ENCODE measurements at regions not wholly inside any gene's neighbourhood (a gene's known extent, or its start where the extent isn't known, plus 50 kb on each side); places are given as distances from the start of the nearest gene placed in this dataset.

DNA sequence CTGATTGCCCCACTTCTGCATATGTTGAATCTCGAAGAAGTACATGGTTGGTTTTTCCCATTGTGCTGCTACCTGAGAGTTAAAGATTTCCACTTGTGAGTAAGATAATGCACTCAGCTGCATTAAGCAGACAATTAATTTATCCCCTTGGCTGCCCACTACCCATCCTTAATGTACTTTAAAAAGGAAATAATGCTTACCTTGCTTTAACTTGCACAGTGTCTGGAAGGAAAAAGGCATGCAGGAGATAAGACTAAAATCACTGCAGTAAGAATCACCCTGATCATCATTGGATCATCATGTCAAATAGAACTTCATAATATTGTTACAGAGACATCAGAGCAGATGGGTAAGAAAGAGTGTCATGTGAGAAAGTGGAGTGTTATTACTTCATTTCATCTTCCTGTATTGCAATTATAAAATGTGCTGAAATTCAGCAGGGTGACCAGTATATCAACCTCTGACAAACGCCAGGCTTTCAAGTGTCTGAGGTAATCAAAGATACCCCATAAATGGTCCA, 207.3 kb upstream of the PIK3C3 start:
- Histone ChIP-seq H2BK5ac (ENCODE audit: low read length) (no peak overlapping the region), H3K4me3 (ENCODE audit: low read length in 2 of 2) (no peak overlapping the region), H4K91ac (ENCODE audit: low read depth, low read length, poor library complexity) (no peak overlapping the region), H3K4ac (ENCODE audit: low read length) (no peak overlapping the region), H2AK5ac (ENCODE audit: low read depth, low read length) (no peak overlapping the region), H3K79me1 (ENCODE audit: low read depth, low read length) (no peaks in the 10 kb centered on the region), H3K9ac (ENCODE audit: low read depth, low read length, poor library complexity) (no peak overlapping the region), H3K23ac (ENCODE audit: low read depth, low read length, poor library complexity) (no peak overlapping the region), H3K27ac (replicated peaks; ENCODE audit: low read length) (no peak overlapping the region), H4K8ac (ENCODE audit: low read depth, low read length) (no peak overlapping the region), H2BK120ac (ENCODE audit: low read depth, low read length) (no peak overlapping the region), H2BK12ac (ENCODE audit: low read length) (no peak overlapping the region), H3K18ac (ENCODE audit: low read length) (no peak overlapping the region), H3K9me3 (replicated peaks in 1 of 2; ENCODE audit: control insufficient read depth in 2 of 2, insufficient read depth in 1 of 2, low read depth in 1 of 2, low read length in 2 of 2) (no peaks in the 10 kb centered on the region), H2AFZ (ENCODE audit: low read length) (no peak overlapping the region), H3K4me2 (ENCODE audit: insufficient read depth, low read length, poor library complexity, severe bottlenecking) (no peak overlapping the region), H3K27me3 (ENCODE audit: control insufficient read depth in 3 of 3, insufficient read depth in 3 of 3, low read depth in 1 of 3, low read length in 3 of 3) (no peaks in the 10 kb centered on the region), H3K36me3 (replicated peaks in 1 of 2; ENCODE audit: control insufficient read depth in 2 of 2, insufficient read depth in 2 of 2, low read length in 2 of 2) (no peaks in the 10 kb centered on the region), H3K14ac (ENCODE audit: low read length) (no peak overlapping the region), H3K4me1 (ENCODE audit: control insufficient read depth in 2 of 2, insufficient read depth in 1 of 2, low read depth in 1 of 2, low read length in 2 of 2) (peaks cover 2 to 10% of the 10 kb centered on the region in 2 donors), H2BK15ac (ENCODE audit: low read length) (no peak overlapping the region)
- DNase-seq (ENCODE audit: low spot score), result no peak
- no CpG with 5 or more reads among the region's 2 CpGs for WGBS, 2 donors (ENCODE audit: extremely low coverage in 2 of 2, insufficient read length in 2 of 2, insufficient replicate concordance in 1 of 2)

DNA sequence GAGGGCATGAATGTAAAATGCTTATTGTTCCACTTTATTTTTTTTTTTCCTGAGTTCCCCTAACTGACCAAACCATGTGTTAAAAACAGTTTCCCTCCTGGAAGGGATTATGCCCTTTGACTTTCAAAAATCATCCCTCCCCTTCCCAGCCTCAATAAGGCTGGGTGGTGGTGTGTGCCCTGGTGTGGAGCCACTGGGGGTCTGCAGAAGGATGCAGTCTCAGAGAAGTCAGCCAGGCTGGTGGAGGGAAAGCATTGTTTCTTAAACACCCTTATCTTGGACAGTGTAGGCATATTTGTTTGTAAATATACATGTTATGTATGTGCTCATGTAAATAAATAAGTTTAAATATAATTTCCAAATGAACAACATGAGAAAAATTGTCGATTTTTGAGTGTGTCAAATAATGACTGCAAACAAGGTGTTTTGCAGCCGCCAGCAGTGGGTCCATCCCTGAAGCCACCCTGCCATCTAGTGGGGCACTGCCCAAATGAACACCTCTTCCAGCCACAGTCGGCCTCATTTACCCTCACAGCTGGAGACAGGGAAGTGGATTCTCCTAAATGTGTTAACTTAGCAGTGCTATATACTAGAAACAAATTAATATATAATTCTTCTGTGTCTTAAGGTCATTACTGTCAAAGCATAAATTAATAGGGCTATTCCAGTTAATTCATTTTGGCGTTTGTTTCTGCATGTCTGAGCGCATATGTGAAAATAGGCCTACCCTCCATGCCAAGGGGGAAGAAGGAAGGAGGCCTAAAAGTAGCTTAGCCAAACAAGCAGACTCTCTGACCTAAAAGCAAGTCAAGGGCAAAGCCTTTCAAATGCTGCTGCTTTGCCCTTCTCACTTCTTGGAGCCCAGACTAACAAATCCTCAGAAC, 209.6 kb upstream of the PIK3C3 start:
- no peak overlapping the region for H4K91ac ChIP-seq (ENCODE audit: low read depth, low read length, poor library complexity)

GRCh38 chr18:41744421-41745030, 210.5 kb upstream of the PIK3C3 start:
- no peak for DNase-seq (ENCODE audit: low spot score)
- WGBS, 2 donors (ENCODE audit: extremely low coverage in 2 of 2, insufficient read length in 2 of 2, insufficient replicate concordance in 1 of 2), result no CpG with 5 or more reads among the region's 6 CpGs

More for the DNA sequence above, 209.6 kb upstream of the PIK3C3 start:
- no peak overlapping the region for H2AK5ac ChIP-seq (ENCODE audit: low read depth, low read length)
- H3K27me3 ChIP-seq (ENCODE audit: control insufficient read depth in 3 of 3, insufficient read depth in 3 of 3, low read depth in 1 of 3, low read length in 3 of 3), result no peaks in the 10 kb centered on the region
- H2BK120ac ChIP-seq (ENCODE audit: low read depth, low read length), result no peak overlapping the region
- H3K79me1 ChIP-seq (ENCODE audit: low read depth, low read length), result no peaks in the 10 kb centered on the region
- no peak overlapping the region for H3K9ac ChIP-seq (ENCODE audit: low read depth, low read length, poor library complexity)
- H3K4ac ChIP-seq (ENCODE audit: low read length), result no peak overlapping the region
- H2BK12ac ChIP-seq (ENCODE audit: low read length), result no peak overlapping the region
- H2BK15ac ChIP-seq (ENCODE audit: low read length), result no peak overlapping the region
- H3K9me3 ChIP-seq (replicated peaks in 1 of 2; ENCODE audit: control insufficient read depth in 2 of 2, insufficient read depth in 1 of 2, low read depth in 1 of 2, low read length in 2 of 2), result no peaks in the 10 kb centered on the region
- DNase-seq (ENCODE audit: low spot score), result peak; percentile 64
- no peak overlapping the region for H3K23ac ChIP-seq (ENCODE audit: low read depth, low read length, poor library complexity)
- peak overlapping the region; percentile 81 for H2AFZ ChIP-seq (ENCODE audit: low read length)
- no peak overlapping the region for H4K8ac ChIP-seq (ENCODE audit: low read depth, low read length)
- H3K14ac ChIP-seq (ENCODE audit: low read length), result no peak overlapping the region
- no CpG with 5 or more reads among the region's 5 CpGs for WGBS, 2 donors (ENCODE audit: extremely low coverage in 2 of 2, insufficient read length in 2 of 2, insufficient replicate concordance in 1 of 2)
- H3K27ac ChIP-seq (replicated peaks; ENCODE audit: low read length), result peak overlapping the region; percentile 68
- H3K4me1 ChIP-seq (ENCODE audit: control insufficient read depth in 2 of 2, insufficient read depth in 1 of 2, low read depth in 1 of 2, low read length in 2 of 2), result peaks cover 2 to 10% of the 10 kb centered on the region in 2 donors
- peak overlapping the region in 1 of 2 donors; percentile 30 for H3K4me3 ChIP-seq (ENCODE audit: low read length in 2 of 2)
- no peak overlapping the region for H3K4me2 ChIP-seq (ENCODE audit: insufficient read depth, low read length, poor library complexity, severe bottlenecking)
- H2BK5ac ChIP-seq (ENCODE audit: low read length), result no peak overlapping the region
- H3K18ac ChIP-seq (ENCODE audit: low read length), result no peak overlapping the region
- no peaks in the 10 kb centered on the region for H3K36me3 ChIP-seq (replicated peaks in 1 of 2; ENCODE audit: control insufficient read depth in 2 of 2, insufficient read depth in 2 of 2, low read length in 2 of 2)

DNA sequence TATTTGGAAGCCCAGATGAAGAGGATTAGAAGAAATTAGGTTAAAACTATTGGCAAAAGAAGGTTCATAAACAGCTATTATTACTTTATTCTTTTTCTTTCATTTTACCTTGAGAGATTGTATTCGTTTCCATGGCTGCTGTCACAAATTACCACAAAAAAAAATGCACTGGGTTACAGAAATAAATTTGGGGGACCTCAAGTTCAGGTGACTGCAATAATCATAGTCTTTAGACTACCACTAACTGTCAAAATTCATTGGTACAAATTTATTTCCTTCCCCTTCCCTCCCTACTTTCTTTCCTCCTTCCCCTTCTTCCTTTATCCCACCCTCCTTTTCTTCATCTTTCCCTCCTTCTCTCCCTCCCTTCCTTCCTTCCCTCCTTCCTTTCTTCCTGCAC, 217.8 kb upstream of the PIK3C3 start:
- Histone ChIP-seq H3K4me1 (ENCODE audit: control insufficient read depth in 2 of 2, insufficient read depth in 1 of 2, low read depth in 1 of 2, low read length in 2 of 2) (peaks cover 0 to 3% of the 10 kb centered on the region in 2 donors), H3K18ac (ENCODE audit: low read length) (no peak overlapping the region), H4K91ac (ENCODE audit: low read depth, low read length, poor library complexity) (no peak overlapping the region), H3K4me3 (ENCODE audit: low read length in 2 of 2) (no peak overlapping the region), H3K27ac (replicated peaks; ENCODE audit: low read length) (no peak overlapping the region), H3K79me1 (ENCODE audit: low read depth, low read length) (no peaks in the 10 kb centered on the region), H2BK15ac (ENCODE audit: low read length) (no peak overlapping the region), H3K4me2 (ENCODE audit: insufficient read depth, low read length, poor library complexity, severe bottlenecking) (no peak overlapping the region), H3K4ac (ENCODE audit: low read length) (no peak overlapping the region), H4K8ac (ENCODE audit: low read depth, low read length) (no peak overlapping the region), H3K14ac (ENCODE audit: low read length) (no peak overlapping the region), H2BK120ac (ENCODE audit: low read depth, low read length) (no peak overlapping the region), H2AK5ac (ENCODE audit: low read depth, low read length) (no peak overlapping the region), H3K27me3 (ENCODE audit: control insufficient read depth in 3 of 3, insufficient read depth in 3 of 3, low read depth in 1 of 3, low read length in 3 of 3) (no peaks in the 10 kb centered on the region), H2AFZ (ENCODE audit: low read length) (no peak overlapping the region), H3K23ac (ENCODE audit: low read depth, low read length, poor library complexity) (no peak overlapping the region), H2BK5ac (ENCODE audit: low read length) (no peak overlapping the region), H3K9me3 (replicated peaks in 1 of 2; ENCODE audit: control insufficient read depth in 2 of 2, insufficient read depth in 1 of 2, low read depth in 1 of 2, low read length in 2 of 2) (no peaks in the 10 kb centered on the region), H2BK12ac (ENCODE audit: low read length) (no peak overlapping the region), H3K9ac (ENCODE audit: low read depth, low read length, poor library complexity) (no peak overlapping the region), H3K36me3 (replicated peaks in 1 of 2; ENCODE audit: control insufficient read depth in 2 of 2, insufficient read depth in 2 of 2, low read length in 2 of 2) (no peaks in the 10 kb centered on the region)
- no peak for DNase-seq (ENCODE audit: low spot score)
- WGBS, 2 donors (ENCODE audit: extremely low coverage in 2 of 2, insufficient read length in 2 of 2, insufficient replicate concordance in 1 of 2), result no CpG with 5 or more reads among the region's 1 CpG

More at GRCh38 chr18:41744421-41745030, 210.5 kb upstream of the PIK3C3 start:
- Histone ChIP-seq H3K9ac (ENCODE audit: low read depth, low read length, poor library complexity) (no peak overlapping the region), H2BK15ac (ENCODE audit: low read length) (no peak overlapping the region), H3K79me1 (ENCODE audit: low read depth, low read length) (no peaks in the 10 kb centered on the region), H3K27me3 (ENCODE audit: control insufficient read depth in 3 of 3, insufficient read depth in 3 of 3, low read depth in 1 of 3, low read length in 3 of 3) (no peaks in the 10 kb centered on the region), H3K23ac (ENCODE audit: low read depth, low read length, poor library complexity) (no peak overlapping the region), H4K91ac (ENCODE audit: low read depth, low read length, poor library complexity) (no peak overlapping the region), H3K4me1 (ENCODE audit: control insufficient read depth in 2 of 2, insufficient read depth in 1 of 2, low read depth in 1 of 2, low read length in 2 of 2) (peaks cover 2 to 10% of the 10 kb centered on the region in 2 donors), H3K4me3 (ENCODE audit: low read length in 2 of 2) (peak overlapping the region in 1 of 2 donors; percentile 30), H2AFZ (ENCODE audit: low read length) (peak overlapping the region; percentile 81), H3K4me2 (ENCODE audit: insufficient read depth, low read length, poor library complexity, severe bottlenecking) (no peak overlapping the region), H2BK120ac (ENCODE audit: low read depth, low read length) (no peak overlapping the region), H3K18ac (ENCODE audit: low read length) (no peak overlapping the region), H3K9me3 (replicated peaks in 1 of 2; ENCODE audit: control insufficient read depth in 2 of 2, insufficient read depth in 1 of 2, low read depth in 1 of 2, low read length in 2 of 2) (no peaks in the 10 kb centered on the region), H3K36me3 (replicated peaks in 1 of 2; ENCODE audit: control insufficient read depth in 2 of 2, insufficient read depth in 2 of 2, low read length in 2 of 2) (no peaks in the 10 kb centered on the region), H4K8ac (ENCODE audit: low read depth, low read length) (no peak overlapping the region), H2AK5ac (ENCODE audit: low read depth, low read length) (no peak overlapping the region), H3K4ac (ENCODE audit: low read length) (no peak overlapping the region), H2BK12ac (ENCODE audit: low read length) (no peak overlapping the region), H2BK5ac (ENCODE audit: low read length) (no peak overlapping the region), H3K14ac (ENCODE audit: low read length) (no peak overlapping the region), H3K27ac (replicated peaks; ENCODE audit: low read length) (peak overlapping the region; percentile 75)

All from neuronal stem cell (in vitro differentiated cells).